GM12878 (cell line): ENCODE measurements at regions not wholly inside any gene's neighbourhood (a gene's known extent, or its start where the extent isn't known, plus 50 kb on each side); places are given as distances from the start of the nearest gene placed in this dataset.

Experiments
- ATAC-seq: fragments of 200-7000 bp; cut with Tn5 transposase; 3 replicates; pipeline ENCODE4 v1.9.1; 2020; ENCODE audit warnings: mild to moderate bottlenecking, moderate library complexity
- BruUV-seq: library from RNA; stranded (reverse); fragments of 400-500 nt; replicated peaks from 2 replicates; lab custom pipeline; 2021; lab: Mats Ljungman, UMichigan
- CTCF ChIA-PET: fragments of 300-600 bp; sonication (Branson Sonifier 250); formaldehyde crosslinking; extraction: SDS; loops from one replicate; lab custom pipeline; 2021; ENCODE audit warnings: inconsistent platforms; lab: Yijun Ruan, JAX
- POLR2A ChIA-PET: fragments of 350-600 bp; formaldehyde crosslinking; extraction: SDS; loops from one replicate; lab custom pipeline; 2021; ENCODE audit warnings: inconsistent platforms; lab: Charles Lee
- RAD21 ChIA-PET: fragments of 300-600 bp; sonication (Branson Sonifier 250); formaldehyde crosslinking; loops from one replicate; lab custom pipeline; 2023; ENCODE audit warnings: antibody characterized with exemption; ENCODE audit not compliant: unreplicated experiment; lab: Charles Lee
- SMC1A ChIA-PET: fragments of 300-600 bp; sonication (Branson Sonifier 250); formaldehyde crosslinking; loops from one replicate; lab custom pipeline; 2023; ENCODE audit not compliant: unreplicated experiment, uncharacterized antibody; lab: Charles Lee
- DNase-seq: peaks from one replicate; pipeline ENCODE4 v3.0.0-alpha.2; 2011; ENCODE audit warnings: low read depth, low spot score
- FAIRE-seq: peaks from 3 replicates; lab custom pipeline; 2011; peaks lifted over from hg19 to GRCh38; lab: Jason Lieb, UNC
- H2AFZ ChIP-seq: 2 replicates; pipeline ENCODE4 v1.6.0; 2011; ENCODE audit warnings: low read depth, low read length, control low read depth; ENCODE audit not compliant: control insufficient read depth
- H3K27ac ChIP-seq: 2 replicates; pipeline ENCODE4 v1.5.1; 2011; ENCODE audit warnings: control low read depth; ENCODE audit not compliant: control insufficient read depth, insufficient read depth
- H3K27me3 ChIP-seq, 2 experiments: replicated peaks in 1 of 2; 2 replicates each; pipeline versions ENCODE4 v1.6.0 to v1.6.1; 2011; ENCODE audit warnings: low read length in 1 of 2; ENCODE audit not compliant: control insufficient read depth in 2 of 2, insufficient read depth in 2 of 2
- H3K36me3 ChIP-seq, 2 experiments: 2 replicates each; pipeline ENCODE4 v1.5.1; 2011; ENCODE audit warnings: low read length in 1 of 2; ENCODE audit not compliant: control insufficient read depth in 2 of 2, insufficient read depth in 2 of 2
- H3K4me1 ChIP-seq: 2 replicates; pipeline ENCODE4 v1.6.1; 2011; ENCODE audit warnings: mild to moderate bottlenecking, low read length, moderate library complexity, mixed read lengths; ENCODE audit not compliant: control insufficient read depth, insufficient read depth
- H3K4me2 ChIP-seq: 2 replicates; pipeline ENCODE4 v1.6.0; 2011; ENCODE audit warnings: control low read depth; ENCODE audit not compliant: control insufficient read depth, insufficient read depth
- H3K4me3 ChIP-seq: fragments of 200-600 bp; sonication (generic); 2 replicates; pipeline ENCODE4 v1.5.1; 2016
- H3K79me2 ChIP-seq: 2 replicates; pipeline ENCODE4 v1.6.0; 2011; ENCODE audit warnings: low read length; ENCODE audit not compliant: control insufficient read depth, insufficient read depth
- H3K9ac ChIP-seq: 2 replicates; pipeline ENCODE4 v1.8.0; 2011; ENCODE audit warnings: low read length, control low read depth, mixed read lengths; ENCODE audit not compliant: control insufficient read depth, insufficient read depth
- H3K9me3 ChIP-seq: replicated peaks from 3 replicates; pipeline ENCODE4 v1.5.1; 2011; ENCODE audit warnings: mild to moderate bottlenecking, low read length; ENCODE audit not compliant: control insufficient read depth, insufficient read depth
- H4K20me1 ChIP-seq: 2 replicates; pipeline ENCODE4 v1.6.0; 2011; ENCODE audit not compliant: control insufficient read depth, insufficient read depth
- ATF2 ChIP-seq: IDR thresholded peaks from 2 replicates; pipeline ENCODE4 v1.6.1; 2012; ENCODE audit warnings: low read length, inconsistent platforms
- ATF3 ChIP-seq: IDR thresholded peaks from 2 replicates; pipeline ENCODE4 v1.6.1; 2011; ENCODE audit warnings: low read depth, mild to moderate bottlenecking, low read length, moderate library complexity, borderline replicate concordance; ENCODE audit errors: extremely low read depth
- BHLHE40 ChIP-seq, 2 experiments: fragments of 450-650 bp in 1 of 2; IDR thresholded peaks; 2 replicates each; pipeline ENCODE4 v1.6.1; 2011 to 2017; ENCODE audit warnings: low read depth in 2 of 2, borderline replicate concordance in 1 of 2, improper control_type of control experiment in 1 of 2, low read length in 1 of 2, mild to moderate bottlenecking in 1 of 2
- HDGF ChIP-seq: fragments of 450-650 bp; IDR thresholded peaks from 2 replicates; pipeline ENCODE4 v1.6.1; 2016; ENCODE audit warnings: antibody characterized with exemption
- IKZF1 ChIP-seq: fragments of 450-650 bp; conservative IDR thresholded peaks from 2 replicates; pipeline ENCODE4 v1.6.1; 2017; ENCODE audit warnings: antibody characterized with exemption, mild to moderate bottlenecking
- JUNB ChIP-seq: IDR thresholded peaks from 2 replicates; pipeline ENCODE4 v1.6.1; 2016; ENCODE audit warnings: antibody characterized with exemption, mild to moderate bottlenecking
- MEF2B ChIP-seq: fragments of 450-650 bp; IDR thresholded peaks from 2 replicates; pipeline ENCODE4 v1.6.1; 2018; ENCODE audit warnings: mild to moderate bottlenecking, moderate library complexity; ENCODE audit not compliant: partially characterized antibody, poor library complexity, severe bottlenecking
- SIN3A ChIP-seq: IDR thresholded peaks from 2 replicates; pipeline ENCODE4 v1.6.1; 2012; ENCODE audit warnings: low read depth, low read length, improper control_type of control experiment
- TCF3 ChIP-seq: IDR thresholded peaks from 2 replicates; pipeline ENCODE4 v1.6.1; 2012; ENCODE audit warnings: low read depth, mild to moderate bottlenecking, low read length, borderline replicate concordance; ENCODE audit not compliant: insufficient read depth
- ZBED1 ChIP-seq: IDR thresholded peaks from 2 replicates; pipeline ENCODE4 v1.6.1; 2016; ENCODE audit warnings: borderline replicate concordance
- WGBS: methylation state at CpG from one replicate; pipeline ENCODE4 v1.1.6; 2016; ENCODE audit warnings: low lambda C conversion rate; ENCODE audit not compliant: insufficient replicate concordance, insufficient coverage; ENCODE audit errors: missing lambda C conversion rate; 5-methylcytosine and 5-hydroxymethylcytosine counted together
- in situ Hi-C: fragments of 300-500 bp; cut with MboI; formaldehyde crosslinking; loops from 9 replicates; pipeline ENCODE4 v1.14.3; 2018; ENCODE audit warnings: mixed read lengths
- intact Hi-C: fragments of 100-400 bp; cut with micrococcal nuclease; formaldehyde crosslinking; loops from one replicate; pipeline ENCODE4 v1.14.2; 2022; ENCODE audit not compliant: unreplicated experiment

DNA sequence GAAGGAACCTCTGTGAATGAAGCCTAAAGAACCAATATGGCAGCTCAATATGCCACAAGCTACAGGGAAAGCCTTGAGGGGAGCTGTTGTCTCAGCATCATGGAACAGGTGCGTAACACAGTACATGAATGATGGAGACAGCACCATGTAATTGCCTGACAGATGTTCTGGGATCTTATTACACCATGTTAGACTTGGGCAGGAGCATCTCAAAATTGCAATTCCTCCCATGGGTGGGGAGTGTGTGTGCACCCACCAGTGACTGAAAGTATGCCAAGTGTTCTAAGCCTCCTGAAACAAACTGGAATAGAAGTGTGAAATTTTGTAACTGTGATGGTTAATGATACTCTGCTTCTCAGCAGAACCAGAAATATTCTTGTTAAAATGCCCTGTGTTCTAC is 151.0 kb upstream of the SRRM4 start:
- FAIRE-seq (no peak), DNase-seq (no peak), ATAC-seq (no peak)
- Histone ChIP-seq H3K4me3 (no peak overlapping the region), H3K4me1 (no peaks in the 10 kb centered on the region), H2AFZ (no peak overlapping the region), H3K27me3 (no peaks in the 10 kb centered on the region), H3K79me2 (no peaks in the 10 kb centered on the region), H3K9me3 (no peaks in the 10 kb centered on the region), H3K36me3 (no peaks in the 10 kb centered on the region), H4K20me1 (no peaks in the 10 kb centered on the region), H3K4me2 (no peak overlapping the region), H3K9ac (no peak overlapping the region), H3K27ac (no peak overlapping the region)
- ChIA-PET CTCF (no interaction called here), POLR2A (no interaction called here), RAD21 (no interaction called here), SMC1A (no interaction called here)
- TF ChIP-seq IKZF1 = no peak
- TF ChIP-seq ZBED1 = no peak
- TF ChIP-seq HDGF = no peak
- no peak for TF ChIP-seq MEF2B
- TF ChIP-seq ATF2 = no peak
- no peak for TF ChIP-seq JUNB
- TF ChIP-seq ATF3 = no peak
- in situ Hi-C loops = no loop called here
- no TSS peak for BruUV-seq
- WGBS = 30% methylated on average over 1 of the region's 1 CpG
- intact Hi-C loops = no loop called here

DNA sequence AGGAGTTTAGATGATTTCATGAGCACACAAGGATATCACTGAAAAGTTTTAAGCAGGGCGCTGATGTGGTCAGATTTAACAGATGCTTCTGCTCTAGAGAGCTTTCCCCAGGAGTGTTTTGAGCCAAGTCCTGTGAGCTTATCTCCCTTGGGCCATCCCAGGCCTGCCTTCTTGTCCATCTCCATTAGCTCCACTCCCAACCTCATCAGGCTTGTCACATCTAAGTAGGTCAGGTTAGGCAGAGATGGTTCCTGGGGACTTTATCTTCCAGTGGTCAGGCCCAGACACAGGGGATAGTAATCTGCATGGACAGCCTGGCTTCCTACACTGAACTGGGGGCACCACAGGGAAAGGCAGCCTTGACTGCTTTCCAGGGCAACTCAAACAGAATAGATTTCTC is 145.4 kb upstream of the SRRM4 start:
- ATAC-seq = no peak
- in situ Hi-C loops = no loop called here
- H3K79me2 ChIP-seq = no peaks in the 10 kb centered on the region
- DNase-seq = no peak
- ChIA-PET RAD21 (no interaction called here), SMC1A (no interaction called here), CTCF (interaction anchor here (0.6 kb wide), 1 partner anchor 521 kb away, joined by 3 read pairs; no protein-coding TSS in a partner anchor), POLR2A (no interaction called here)
- H3K4me2 ChIP-seq = no peak overlapping the region
- intact Hi-C loops = no loop called here
- H4K20me1 ChIP-seq = no peaks in the 10 kb centered on the region
- no peak for TF ChIP-seq TCF3
- TF ChIP-seq SIN3A = no peak
- no peak for TF ChIP-seq BHLHE40 (IDR thresholded peaks at IDR 0.05; ENCODE audit: borderline replicate concordance in 1 of 2, low read depth in 2 of 2, low read length in 1 of 2)
- no peaks in the 10 kb centered on the region for H3K4me1 ChIP-seq
- no peak overlapping the region for H3K4me3 ChIP-seq
- BruUV-seq = no TSS peak
- WGBS = 5% methylated on average over 1 of the region's 1 CpG
- no peak overlapping the region for H3K27ac ChIP-seq
- H3K36me3 ChIP-seq = no peaks in the 10 kb centered on the region
- H3K9ac ChIP-seq = no peak overlapping the region
- H2AFZ ChIP-seq = no peak overlapping the region
- no peak for FAIRE-seq
- H3K9me3 ChIP-seq = no peaks in the 10 kb centered on the region
- H3K27me3 ChIP-seq = no peaks in the 10 kb centered on the region
